ENCODE measurements at regions not wholly inside any gene's neighbourhood (a gene's known extent, or its start where the extent isn't known, plus 50 kb on each side); places are given as distances from the start of the nearest gene placed in this dataset.

GRCh38 chr2:215883799-215884198 lies 129.6 kb downstream of the MREG start:
- TF ChIP-seq POLR2AphosphoS5 (IDR thresholded peaks at IDR 0.05; ENCODE audit: low read depth, low read length) (no peak), CREB1 (IDR thresholded peaks at IDR 0.05) (no peak), GABPA (IDR thresholded peaks at IDR 0.05; ENCODE audit: borderline replicate concordance, insufficient read depth, low read length) (no peak), BACH1 (IDR thresholded peaks at IDR 0.05; ENCODE audit: low read length) (no peak), SAP30 (IDR thresholded peaks at IDR 0.05; ENCODE audit: insufficient read depth, insufficient replicate concordance, low read length) (no peak), RXRA (IDR thresholded peaks at IDR 0.05; ENCODE audit: insufficient read depth, low read depth, low read length) (no peak), TEAD4 (IDR thresholded peaks at IDR 0.05; ENCODE audit: low read depth, low read length) (no peak), RNF2 (IDR thresholded peaks at IDR 0.05; ENCODE audit: borderline replicate concordance, low read depth, low read length, missing control alignments, poor library complexity, severe bottlenecking) (no peak), RBBP5 (IDR thresholded peaks at IDR 0.05; ENCODE audit: borderline replicate concordance, low read depth, low read length) (no peak), SIX5 (IDR thresholded peaks at IDR 0.05; ENCODE audit: low read depth, low read length) (no peak), SP1 (IDR thresholded peaks at IDR 0.05; ENCODE audit: low read depth, low read length) (no peak), PHF8 (conservative IDR thresholded peaks at IDR 0.05; ENCODE audit: low read depth, low read length) (no peak)
- Histone ChIP-seq H3K27ac (ENCODE audit: low read depth, low read length) (no peak overlapping the region), H3K4me1 (replicated peaks in 1 of 4; ENCODE audit: control insufficient read depth in 3 of 4, insufficient read depth in 4 of 4, low read length in 3 of 4) (no peaks in the 10 kb centered on the region), H3K27me3 (replicated peaks in 1 of 4; ENCODE audit: control insufficient read depth in 3 of 4, extremely low read depth in 1 of 4, insufficient read depth in 3 of 4, low read length in 3 of 4) (no peaks in the 10 kb centered on the region), H3K4ac (replicated peaks; ENCODE audit: insufficient read length, low read depth, low read length) (no peak overlapping the region), H2AK5ac (ENCODE audit: low read depth, low read length) (no peak overlapping the region), H2BK12ac (ENCODE audit: low read depth, low read length) (no peak overlapping the region), H3K4me2 (ENCODE audit: insufficient read depth in 1 of 2, low read depth in 2 of 2, low read length in 2 of 2) (no peak overlapping the region), H2BK120ac (replicated peaks; ENCODE audit: low read depth, low read length) (no peak overlapping the region), H3K14ac (ENCODE audit: insufficient read length) (no peak overlapping the region), H3K36me3 (ENCODE audit: control insufficient read depth in 2 of 4, insufficient read depth in 4 of 4, low read length in 3 of 4) (no peaks in the 10 kb centered on the region), H3K23ac (ENCODE audit: insufficient read length) (no peak overlapping the region), H4K5ac (ENCODE audit: insufficient read length, low read depth, low read length) (no peak overlapping the region), H4K8ac (ENCODE audit: extremely low read depth, insufficient read depth, low read length) (no peak overlapping the region), H2AFZ (ENCODE audit: low read length) (no peak overlapping the region), H2BK5ac (ENCODE audit: low read depth, low read length) (no peak overlapping the region), H2BK15ac (ENCODE audit: low read length) (no peak overlapping the region), H4K20me1 (replicated peaks in 1 of 2; ENCODE audit: control insufficient read depth in 1 of 2, insufficient read depth in 2 of 2, low read length in 2 of 2) (no peaks in the 10 kb centered on the region), H3K79me2 (ENCODE audit: control insufficient read depth in 1 of 2, insufficient read depth in 2 of 2, low read length in 2 of 2) (no peaks in the 10 kb centered on the region), H3K4me3 (ENCODE audit: extremely low read depth in 1 of 4, insufficient read depth in 2 of 4, low read depth in 3 of 4, low read length in 4 of 4) (no peak overlapping the region), H3K56ac (replicated peaks; ENCODE audit: insufficient read length, low read depth, low read length) (no peak overlapping the region), H3K18ac (ENCODE audit: extremely low read depth, low read length) (no peak overlapping the region), H3K23me2 (ENCODE audit: low read depth, low read length) (no peaks in the 10 kb centered on the region), H2BK20ac (ENCODE audit: low read length) (no peak overlapping the region), H4K91ac (replicated peaks; ENCODE audit: insufficient read length, low read length) (no peak overlapping the region), H3K9me3 (ENCODE audit: insufficient read depth in 2 of 2, low read depth in 1 of 2, low read length in 1 of 2) (no peaks in the 10 kb centered on the region), H3K9ac (replicated peaks in 1 of 4; ENCODE audit: extremely low read depth in 1 of 4, low read depth in 3 of 4, low read length in 3 of 4) (no peak overlapping the region), H3K79me1 (ENCODE audit: low read depth, low read length) (no peaks in the 10 kb centered on the region)
- FAIRE-seq (no peak), DNase-seq (ENCODE audit: low read depth in 1 of 2, low spot score in 2 of 2) (no peak)
- CTCF ChIA-PET (ENCODE audit: partially characterized antibody), result interaction anchor here (1.5 kb wide), 1 partner anchor 14 kb away, joined by 3 read pairs; no protein-coding TSS in a partner anchor
- POLR2A ChIA-PET (ENCODE audit: partially characterized antibody), result no interaction called here

Data from H1 (cell line).